IMR-90 (cell line): ENCODE measurements at regions not wholly inside any gene's neighbourhood (a gene's known extent, or its start where the extent isn't known, plus 50 kb on each side); places are given as distances from the start of the nearest gene placed in this dataset.

Source experiments
- BHLHE40 ChIP-seq: fragments of 150-350 bp; IDR thresholded peaks from 2 replicates; pipeline ENCODE4 v1.6.1; 2016; ENCODE audit warnings: mild to moderate bottlenecking, low read depth, low read length
- CEBPB ChIP-seq: IDR thresholded peaks from 2 replicates; pipeline ENCODE4 v1.6.1; 2012; ENCODE audit warnings: low read depth, low read length, improper control_type of control experiment
- CHD1 ChIP-seq: IDR thresholded peaks from 2 replicates; pipeline ENCODE4 v1.6.1; 2012; ENCODE audit warnings: low read depth, low read length, improper control_type of control experiment
- CTCF ChIP-seq: conservative IDR thresholded peaks from 2 replicates; pipeline ENCODE4 v1.5.1; 2012; ENCODE audit warnings: mild to moderate bottlenecking, low read depth, low read length, improper control_type of control experiment
- ELK1 ChIP-seq: fragments of 150-350 bp; IDR thresholded peaks from 2 replicates; pipeline ENCODE4 v1.6.1; 2016; ENCODE audit warnings: low read depth, mild to moderate bottlenecking, low read length, moderate library complexity, borderline replicate concordance
- FOS ChIP-seq: fragments of 150-350 bp; IDR thresholded peaks from 2 replicates; pipeline ENCODE4 v1.6.1; 2016; ENCODE audit warnings: low read depth, low read length
- MAZ ChIP-seq: IDR thresholded peaks from 2 replicates; pipeline ENCODE4 v1.6.1; 2012; ENCODE audit warnings: low read depth, mild to moderate bottlenecking, low read length, improper control_type of control experiment, moderate library complexity, borderline replicate concordance
- MXI1 ChIP-seq: IDR thresholded peaks from 2 replicates; pipeline ENCODE4 v1.6.1; 2012; ENCODE audit warnings: low read depth, mild to moderate bottlenecking, low read length, moderate library complexity, borderline replicate concordance
- POLR2A ChIP-seq: IDR thresholded peaks from 2 replicates; pipeline ENCODE4 v1.6.1; 2012; ENCODE audit warnings: mild to moderate bottlenecking, low read depth, low read length
- RAD21 ChIP-seq: IDR thresholded peaks from 2 replicates; pipeline ENCODE4 v1.6.1; 2012; ENCODE audit warnings: low read length, improper control_type of control experiment
- RCOR1 ChIP-seq: IDR thresholded peaks from 2 replicates; pipeline ENCODE4 v1.6.1; 2012; ENCODE audit warnings: mild to moderate bottlenecking, low read length, improper control_type of control experiment; ENCODE audit not compliant: insufficient replicate concordance
- USF2 ChIP-seq: fragments of 150-350 bp; IDR thresholded peaks from 2 replicates; pipeline ENCODE4 v1.6.1; 2017; ENCODE audit warnings: mild to moderate bottlenecking, antibody characterized with exemption, low read length, low read depth

GRCh38 chr2:237012004-237012403, 73.7 kb upstream of the COPS8 start:
- no peak for TF ChIP-seq CTCF
- TF ChIP-seq USF2 = no peak
- TF ChIP-seq MAZ = no peak
- no peak for TF ChIP-seq POLR2A
- TF ChIP-seq RCOR1 = no peak
- no peak for TF ChIP-seq BHLHE40
- no peak for TF ChIP-seq CHD1
- TF ChIP-seq ELK1 = no peak
- no peak for TF ChIP-seq MXI1
- TF ChIP-seq RAD21 = no peak
- no peak for TF ChIP-seq CEBPB
- no peak for TF ChIP-seq FOS
